ENCODE measurements at regions not wholly inside any gene's neighbourhood (a gene's known extent, or its start where the extent isn't known, plus 50 kb on each side); places are given as distances from the start of the nearest gene placed in this dataset.

DNA sequence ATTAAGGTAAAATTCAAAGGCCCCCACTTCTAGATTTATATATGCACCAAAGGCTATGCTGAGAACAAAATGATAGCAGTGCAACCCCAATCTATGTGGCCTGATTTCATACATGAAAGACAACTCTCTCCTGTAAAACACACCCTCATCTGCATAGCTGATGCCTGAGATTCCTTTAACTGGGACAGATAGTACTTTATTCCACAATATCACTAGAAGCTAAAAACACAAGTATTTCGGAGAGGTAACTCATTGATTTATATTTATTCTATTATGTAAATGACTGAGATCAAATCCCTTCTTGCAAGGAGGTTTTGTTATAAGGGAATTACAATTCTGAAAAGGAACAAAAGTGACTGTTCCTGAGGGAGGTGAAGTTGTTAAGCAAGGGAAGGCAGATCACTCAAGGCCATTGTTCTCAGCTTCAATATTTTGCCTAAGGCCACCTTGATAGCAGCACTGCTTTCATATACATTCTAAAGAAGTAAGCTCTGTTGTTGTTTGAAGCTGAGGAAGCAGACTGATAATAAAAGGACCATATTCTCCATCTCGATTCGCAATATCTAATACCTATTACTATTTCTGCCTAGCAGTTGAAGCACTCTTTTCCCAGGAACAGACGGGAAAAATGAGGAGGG, 471.0 kb upstream of the CDH7 start:
- no peaks in the 10 kb centered on the region for H3K36me3 Mint-ChIP-seq (ENCODE audit: low read depth)
- no peaks in the 10 kb centered on the region for H3K4me1 Mint-ChIP-seq (ENCODE audit: low read depth)
- no peak overlapping the region for H3K4me3 Mint-ChIP-seq (ENCODE audit: unreplicated experiment)
- DNase-seq (ENCODE audit: low spot score): no peak
- TF ChIP-seq, protein P1, sequence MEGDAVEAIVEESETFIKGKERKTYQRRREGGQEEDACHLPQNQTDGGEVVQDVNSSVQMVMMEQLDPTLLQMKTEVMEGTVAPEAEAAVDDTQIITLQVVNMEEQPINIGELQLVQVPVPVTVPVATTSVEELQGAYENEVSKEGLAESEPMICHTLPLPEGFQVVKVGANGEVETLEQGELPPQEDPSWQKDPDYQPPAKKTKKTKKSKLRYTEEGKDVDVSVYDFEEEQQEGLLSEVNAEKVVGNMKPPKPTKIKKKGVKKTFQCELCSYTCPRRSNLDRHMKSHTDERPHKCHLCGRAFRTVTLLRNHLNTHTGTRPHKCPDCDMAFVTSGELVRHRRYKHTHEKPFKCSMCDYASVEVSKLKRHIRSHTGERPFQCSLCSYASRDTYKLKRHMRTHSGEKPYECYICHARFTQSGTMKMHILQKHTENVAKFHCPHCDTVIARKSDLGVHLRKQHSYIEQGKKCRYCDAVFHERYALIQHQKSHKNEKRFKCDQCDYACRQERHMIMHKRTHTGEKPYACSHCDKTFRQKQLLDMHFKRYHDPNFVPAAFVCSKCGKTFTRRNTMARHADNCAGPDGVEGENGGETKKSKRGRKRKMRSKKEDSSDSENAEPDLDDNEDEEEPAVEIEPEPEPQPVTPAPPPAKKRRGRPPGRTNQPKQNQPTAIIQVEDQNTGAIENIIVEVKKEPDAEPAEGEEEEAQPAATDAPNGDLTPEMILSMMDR (IDR thresholded peaks at IDR 0.05): no peak
- peaks cover 6% of the 10 kb centered on the region for H3K9me3 Mint-ChIP-seq (ENCODE audit: low read depth)
- H3K27me3 Mint-ChIP-seq (ENCODE audit: low read depth): no peaks in the 10 kb centered on the region
- H3K27ac Mint-ChIP-seq (ENCODE audit: unreplicated experiment): no peak overlapping the region

DNA sequence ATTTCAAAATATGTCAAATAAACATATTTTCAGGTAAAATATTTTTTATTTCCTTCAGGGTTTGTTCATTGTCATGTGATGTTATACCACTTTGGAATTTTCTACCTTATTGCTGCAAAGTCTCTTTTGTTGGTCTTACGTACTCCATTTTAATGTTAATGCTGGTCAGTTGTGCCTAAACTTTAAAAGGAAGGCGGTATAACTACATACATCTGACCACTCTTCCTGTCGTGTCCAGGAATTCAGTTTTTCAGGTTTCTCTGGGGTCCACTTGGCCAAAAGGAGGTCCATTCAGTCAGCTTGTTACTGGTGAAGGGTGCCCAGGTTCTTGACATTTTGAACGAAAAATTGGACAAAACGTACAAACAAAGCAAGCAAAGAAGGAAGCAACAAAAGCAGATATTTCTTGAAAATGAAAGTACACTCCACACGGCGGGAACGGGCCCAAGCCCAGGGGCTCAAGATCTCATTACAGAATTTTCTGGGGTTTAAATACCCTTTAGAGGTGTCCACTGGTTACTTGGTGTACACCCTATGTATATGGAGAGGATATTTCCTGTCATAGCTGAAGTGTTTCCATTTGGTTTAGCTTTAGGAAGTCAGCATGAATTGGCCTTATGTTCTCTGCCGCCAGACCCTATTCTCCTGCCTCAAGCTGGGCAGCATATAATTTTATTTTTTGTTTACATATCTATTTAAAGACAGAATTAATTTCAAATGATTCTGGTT, 471.7 kb upstream of the CDH7 start:
- Mint-ChIP-seq H3K4me3 (ENCODE audit: unreplicated experiment) (no peak overlapping the region), H3K4me1 (ENCODE audit: low read depth) (no peaks in the 10 kb centered on the region), H3K36me3 (ENCODE audit: low read depth) (no peaks in the 10 kb centered on the region), H3K9me3 (ENCODE audit: low read depth) (peaks cover 3% of the 10 kb centered on the region), H3K27ac (ENCODE audit: unreplicated experiment) (no peak overlapping the region), H3K27me3 (ENCODE audit: low read depth) (no peaks in the 10 kb centered on the region)
- TF ChIP-seq, protein P1 (IDR thresholded peaks at IDR 0.05): no peak
- no peak for DNase-seq (ENCODE audit: low spot score)

DNA sequence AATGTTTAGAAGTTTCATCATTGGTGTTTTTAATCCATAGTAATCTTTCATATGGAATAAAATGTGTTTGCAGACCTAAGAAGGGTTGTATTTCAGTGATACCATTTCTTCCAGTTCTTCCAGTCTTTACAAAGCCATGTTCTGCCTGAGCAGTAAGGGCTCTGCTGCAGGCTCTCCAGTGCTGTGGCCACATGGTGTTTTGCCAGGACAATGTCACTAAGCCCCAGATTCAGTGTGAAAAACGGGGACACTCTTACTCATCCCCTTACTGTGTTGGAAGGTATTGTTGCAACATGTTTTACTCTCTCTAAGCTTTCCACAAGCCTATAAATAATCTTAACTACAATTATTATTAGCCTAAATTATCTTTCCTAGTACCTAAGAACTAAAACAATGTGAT, 481.4 kb upstream of the CDH7 start:
- H3K27ac Mint-ChIP-seq (ENCODE audit: unreplicated experiment): no peak overlapping the region
- H3K4me1 Mint-ChIP-seq (ENCODE audit: low read depth): no peaks in the 10 kb centered on the region
- H3K36me3 Mint-ChIP-seq (ENCODE audit: low read depth): no peaks in the 10 kb centered on the region
- H3K9me3 Mint-ChIP-seq (ENCODE audit: low read depth): no peaks in the 10 kb centered on the region
- DNase-seq (ENCODE audit: low spot score): no peak
- H3K27me3 Mint-ChIP-seq (ENCODE audit: low read depth): no peaks in the 10 kb centered on the region
- TF ChIP-seq, protein P1 (IDR thresholded peaks at IDR 0.05): no peak
- H3K4me3 Mint-ChIP-seq (ENCODE audit: unreplicated experiment): no peak overlapping the region

DNA sequence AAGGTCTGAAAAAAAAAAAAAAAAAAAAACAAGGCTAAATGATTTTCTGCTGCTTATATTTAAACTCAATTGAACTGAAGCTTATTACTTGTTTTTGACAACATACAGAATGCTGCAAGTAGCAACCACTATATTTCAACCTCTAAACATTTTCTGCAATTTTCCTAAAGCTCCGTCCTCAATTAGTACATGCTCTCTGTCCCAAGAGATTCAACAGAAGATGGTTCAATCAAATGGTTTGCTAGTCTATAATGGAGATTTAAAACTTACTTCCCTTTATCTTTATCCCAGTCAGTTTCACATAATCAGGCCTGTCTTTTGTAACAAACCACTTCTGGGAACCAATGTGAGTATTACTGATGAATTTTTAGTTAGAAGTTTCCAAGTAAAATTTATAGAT, 485.1 kb upstream of the CDH7 start:
- no peaks in the 10 kb centered on the region for H3K36me3 Mint-ChIP-seq (ENCODE audit: low read depth)
- no peak for DNase-seq (ENCODE audit: low spot score)
- H3K4me3 Mint-ChIP-seq (ENCODE audit: unreplicated experiment): no peak overlapping the region
- H3K9me3 Mint-ChIP-seq (ENCODE audit: low read depth): no peaks in the 10 kb centered on the region
- H3K4me1 Mint-ChIP-seq (ENCODE audit: low read depth): no peaks in the 10 kb centered on the region
- H3K27ac Mint-ChIP-seq (ENCODE audit: unreplicated experiment): no peak overlapping the region
- TF ChIP-seq, protein P1 (IDR thresholded peaks at IDR 0.05): no peak
- H3K27me3 Mint-ChIP-seq (ENCODE audit: low read depth): no peaks in the 10 kb centered on the region

DNA sequence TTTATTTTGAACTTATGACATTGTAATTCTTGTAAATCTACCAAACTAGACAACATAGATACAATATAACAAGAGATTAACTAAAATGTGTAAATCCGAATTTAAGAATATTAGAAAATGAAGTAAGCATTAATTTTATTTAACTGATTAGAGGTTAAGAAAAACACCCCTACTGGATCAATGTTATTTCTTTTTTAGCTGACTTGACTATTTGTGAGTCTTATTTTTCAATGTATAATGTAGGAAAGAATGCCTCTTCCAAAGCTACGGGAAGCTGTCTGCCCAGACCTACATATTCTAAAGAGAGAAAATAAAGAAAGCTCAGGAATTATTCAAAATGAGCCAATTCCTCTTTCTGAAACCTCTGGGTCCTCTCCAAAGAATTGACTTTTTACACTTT, 490.8 kb upstream of the CDH7 start:
- Mint-ChIP-seq H3K4me1 (ENCODE audit: low read depth) (no peaks in the 10 kb centered on the region), H3K27ac (ENCODE audit: unreplicated experiment) (no peak overlapping the region), H3K9me3 (ENCODE audit: low read depth) (no peaks in the 10 kb centered on the region), H3K36me3 (ENCODE audit: low read depth) (no peaks in the 10 kb centered on the region), H3K27me3 (ENCODE audit: low read depth) (no peaks in the 10 kb centered on the region), H3K4me3 (ENCODE audit: unreplicated experiment) (no peak overlapping the region)
- TF ChIP-seq, protein P1 (IDR thresholded peaks at IDR 0.05): no peak
- no peak for DNase-seq (ENCODE audit: low spot score)

All from chondrocyte (in vitro differentiated cells).